ENCODE measurements at regions not wholly inside any gene's neighbourhood (a gene's known extent, or its start where the extent isn't known, plus 50 kb on each side); places are given as distances from the start of the nearest gene placed in this dataset.

GRCh38 chr12:91381309-91381804 lies 198.7 kb upstream of the DCN start:
- no peak overlapping the region for H3K27ac ChIP-seq (ENCODE audit: low read depth, low read length)

GRCh38 chr12:91380631-91381030 lies 198.0 kb upstream of the DCN start:
- H3K4me1 ChIP-seq (ENCODE audit: control insufficient read depth in 2 of 2, insufficient read depth in 2 of 2, low read length in 2 of 2): no peaks in the 10 kb centered on the region
- H3K27ac ChIP-seq (ENCODE audit: low read depth, low read length): no peak overlapping the region
- ChIA-PET POLR2A (interaction anchor here (0.6 to 5.9 kb wide), 6 partner anchors 19 to 1269 kb away, joined by 3 to 43 read pairs (median 4); partner anchors contain the start of gene BTG1), CTCF (interaction anchor here (1.2 to 3.9 kb wide), 8 partner anchors 9 to 1274 kb away, joined by 3 to 56 read pairs (median 7); no protein-coding TSS in a partner anchor)
- H3K9me3 ChIP-seq (ENCODE audit: control insufficient read depth in 2 of 3, low read length in 3 of 3): no peaks in the 10 kb centered on the region
- no peak overlapping the region for H3K27ac Mint-ChIP-seq
- H3K4me1 Mint-ChIP-seq: peaks cover 0 to 11% (median 6%) of the 10 kb centered on the region in 7 donors
- H3K4me3 Mint-ChIP-seq: peak overlapping the region in 2 of 10 donors; percentile 69 to 82
- no peaks in the 10 kb centered on the region for H3K36me3 ChIP-seq (ENCODE audit: control insufficient read depth in 2 of 3, insufficient read depth in 3 of 3, low read length in 3 of 3)
- intact Hi-C loops (cut with micrococcal nuclease): loop anchor here in 1 of 2 donors (5.0 to 10.0 kb wide), 4 partner anchors 197 to 1404 kb away; no protein-coding TSS in a partner anchor
- peaks cover 0 to 13% (median 0%) of the 10 kb centered on the region in 5 donors for H3K27me3 Mint-ChIP-seq
- ATAC-seq: no peak
- no peaks in the 10 kb centered on the region for H3K27me3 ChIP-seq (ENCODE audit: control insufficient read depth in 2 of 2, insufficient read depth in 2 of 2, low read length in 2 of 2)
- H3K9me3 Mint-ChIP-seq: no peaks in the 10 kb centered on the region
- no peak for DNase-seq
- H3K4me3 ChIP-seq (ENCODE audit: low read length): no peak overlapping the region
- H3K36me3 Mint-ChIP-seq: no peaks in the 10 kb centered on the region

More at GRCh38 chr12:91381309-91381804, 198.7 kb upstream of the DCN start:
- intact Hi-C loops (cut with micrococcal nuclease): loop anchor here in 1 of 2 donors (5.0 to 10.0 kb wide), 4 partner anchors 196 to 1403 kb away; no protein-coding TSS in a partner anchor
- Mint-ChIP-seq H3K36me3 (no peaks in the 10 kb centered on the region), H3K4me3 (peak overlapping the region; percentile 69 to 91 (median 81)), H3K4me1 (peaks cover 0 to 11% (median 6%) of the 10 kb centered on the region in 7 donors), H3K27ac (peak overlapping the region in 4 of 9 donors; percentile 21 to 85 (median 36)), H3K27me3 (peaks cover 0 to 13% (median 0%) of the 10 kb centered on the region in 5 donors), H3K9me3 (no peaks in the 10 kb centered on the region)
- Histone ChIP-seq H3K9me3 (ENCODE audit: control insufficient read depth in 2 of 3, low read length in 3 of 3) (no peaks in the 10 kb centered on the region), H3K36me3 (ENCODE audit: control insufficient read depth in 2 of 3, insufficient read depth in 3 of 3, low read length in 3 of 3) (no peaks in the 10 kb centered on the region), H3K27me3 (ENCODE audit: control insufficient read depth in 2 of 2, insufficient read depth in 2 of 2, low read length in 2 of 2) (no peaks in the 10 kb centered on the region), H3K4me1 (ENCODE audit: control insufficient read depth in 2 of 2, insufficient read depth in 2 of 2, low read length in 2 of 2) (no peaks in the 10 kb centered on the region), H3K4me3 (ENCODE audit: low read length) (peak overlapping the region; percentile 18)
- DNase-seq (peak in 4 of 9 donors; percentile 2 to 17 (median 14)), ATAC-seq (peak; percentile 43)
- POLR2A ChIA-PET: interaction anchor here (0.6 to 5.9 kb wide), 11 partner anchors 9 to 1268 kb away, joined by 3 to 43 read pairs (median 4); partner anchors contain the start of gene BTG1
- CTCF ChIA-PET: interaction anchor here (0.7 to 3.9 kb wide), 33 partner anchors 8 to 1980 kb away, joined by 3 to 56 read pairs (median 5); partner anchors contain the start of gene BTG1

- ChIA-PET POLR2A (interaction anchor here (5.9 kb wide), 1 partner anchor 765 kb away, joined by 43 read pairs; the partner anchor contains the start of gene BTG1), CTCF (interaction anchor here (0.6 to 1.9 kb wide), 4 partner anchors 750 to 1271 kb away, joined by 3 to 10 read pairs (median 4); no protein-coding TSS in a partner anchor)
- Histone ChIP-seq H3K4me1 (ENCODE audit: control insufficient read depth in 2 of 2, insufficient read depth in 2 of 2, low read length in 2 of 2) (no peaks in the 10 kb centered on the region), H3K4me3 (ENCODE audit: low read length) (no peak overlapping the region), H3K27me3 (ENCODE audit: control insufficient read depth in 2 of 2, insufficient read depth in 2 of 2, low read length in 2 of 2) (no peaks in the 10 kb centered on the region), H3K9me3 (ENCODE audit: control insufficient read depth in 2 of 3, low read length in 3 of 3) (no peaks in the 10 kb centered on the region), H3K36me3 (ENCODE audit: control insufficient read depth in 2 of 3, insufficient read depth in 3 of 3, low read length in 3 of 3) (no peaks in the 10 kb centered on the region), H3K27ac (ENCODE audit: low read depth, low read length) (no peak overlapping the region)
- H3K4me1 Mint-ChIP-seq: peaks cover 0 to 11% (median 6%) of the 10 kb centered on the region in 7 donors
- no peak overlapping the region for H3K4me3 Mint-ChIP-seq
- DNase-seq: no peak
- no peak for ATAC-seq
- no peaks in the 10 kb centered on the region for H3K36me3 Mint-ChIP-seq
- intact Hi-C loops (cut with micrococcal nuclease): no loop called here
- H3K27me3 Mint-ChIP-seq: peaks cover 0 to 16% (median 0%) of the 10 kb centered on the region in 5 donors
- H3K27ac Mint-ChIP-seq: peak overlapping the region in 1 of 9 donors; percentile 19
- no peaks in the 10 kb centered on the region for H3K9me3 Mint-ChIP-seq
These were observed 196.6 kb upstream of the DCN start for GRCh38 chr12:91379051-91379775.

GRCh38 chr12:91377436-91377835 lies 194.8 kb upstream of the DCN start:
- CTCF ChIA-PET: interaction anchor here (0.5 to 1.5 kb wide), 2 partner anchors 1192 to 1246 kb away, joined by 3 to 5 read pairs; no protein-coding TSS in a partner anchor
- Histone ChIP-seq H3K4me1 (ENCODE audit: control insufficient read depth in 2 of 2, insufficient read depth in 2 of 2, low read length in 2 of 2) (no peaks in the 10 kb centered on the region), H3K4me3 (ENCODE audit: low read length) (no peak overlapping the region), H3K27me3 (ENCODE audit: control insufficient read depth in 2 of 2, insufficient read depth in 2 of 2, low read length in 2 of 2) (no peaks in the 10 kb centered on the region), H3K36me3 (ENCODE audit: control insufficient read depth in 2 of 3, insufficient read depth in 3 of 3, low read length in 3 of 3) (no peaks in the 10 kb centered on the region), H3K27ac (ENCODE audit: low read depth, low read length) (no peak overlapping the region), H3K9me3 (ENCODE audit: control insufficient read depth in 2 of 3, low read length in 3 of 3) (no peaks in the 10 kb centered on the region)
- Mint-ChIP-seq H3K9me3 (no peaks in the 10 kb centered on the region), H3K27ac (no peak overlapping the region), H3K4me1 (peaks cover 0 to 11% (median 6%) of the 10 kb centered on the region in 7 donors), H3K4me3 (no peak overlapping the region), H3K36me3 (no peaks in the 10 kb centered on the region), H3K27me3 (peaks cover 0 to 16% (median 4%) of the 10 kb centered on the region in 5 donors)
- intact Hi-C loops (cut with micrococcal nuclease): no loop called here
- no peak for ATAC-seq
- DNase-seq: no peak
- POLR2A ChIA-PET: interaction anchor here (0.7 kb wide), 1 partner anchor 739 kb away, joined by 3 read pairs; no protein-coding TSS in a partner anchor

GRCh38 chr12:91373086-91373485 lies 190.5 kb upstream of the DCN start:
- Histone ChIP-seq H3K9me3 (ENCODE audit: control insufficient read depth in 2 of 3, low read length in 3 of 3) (no peaks in the 10 kb centered on the region), H3K27ac (ENCODE audit: low read depth, low read length) (no peak overlapping the region), H3K4me3 (ENCODE audit: low read length) (no peak overlapping the region), H3K27me3 (ENCODE audit: control insufficient read depth in 2 of 2, insufficient read depth in 2 of 2, low read length in 2 of 2) (no peaks in the 10 kb centered on the region), H3K4me1 (ENCODE audit: control insufficient read depth in 2 of 2, insufficient read depth in 2 of 2, low read length in 2 of 2) (no peaks in the 10 kb centered on the region), H3K36me3 (ENCODE audit: control insufficient read depth in 2 of 3, insufficient read depth in 3 of 3, low read length in 3 of 3) (no peaks in the 10 kb centered on the region)
- DNase-seq (no peak), ATAC-seq (no peak)
- intact Hi-C loops (cut with micrococcal nuclease): no loop called here
- Mint-ChIP-seq H3K27ac (no peak overlapping the region), H3K36me3 (no peaks in the 10 kb centered on the region), H3K9me3 (no peaks in the 10 kb centered on the region), H3K27me3 (peaks cover 0 to 14% (median 7%) of the 10 kb centered on the region in 5 donors), H3K4me3 (no peak overlapping the region), H3K4me1 (no peaks in the 10 kb centered on the region)
- CTCF ChIA-PET: interaction anchor here (2.1 kb wide), 1 partner anchor 9 kb away, joined by 10 read pairs; no protein-coding TSS in a partner anchor
- POLR2A ChIA-PET: interaction anchor here (1.0 to 1.4 kb wide), 2 partner anchors 9 to 11 kb away, joined by 4 read pairs; no protein-coding TSS in a partner anchor

GRCh38 chr12:91370086-91370868 lies 187.7 kb upstream of the DCN start:
- DNase-seq (no peak), ATAC-seq (no peak)
- Mint-ChIP-seq H3K9me3 (no peaks in the 10 kb centered on the region), H3K4me1 (no peaks in the 10 kb centered on the region), H3K36me3 (no peaks in the 10 kb centered on the region), H3K27me3 (peaks cover 0 to 18% (median 8%) of the 10 kb centered on the region in 5 donors), H3K4me3 (no peak overlapping the region), H3K27ac (no peak overlapping the region)
- Histone ChIP-seq H3K27me3 (ENCODE audit: control insufficient read depth in 2 of 2, insufficient read depth in 2 of 2, low read length in 2 of 2) (no peaks in the 10 kb centered on the region), H3K9me3 (ENCODE audit: control insufficient read depth in 2 of 3, low read length in 3 of 3) (no peaks in the 10 kb centered on the region), H3K4me3 (ENCODE audit: low read length) (no peak overlapping the region), H3K4me1 (ENCODE audit: control insufficient read depth in 2 of 2, insufficient read depth in 2 of 2, low read length in 2 of 2) (no peaks in the 10 kb centered on the region), H3K36me3 (ENCODE audit: control insufficient read depth in 2 of 3, insufficient read depth in 3 of 3, low read length in 3 of 3) (no peaks in the 10 kb centered on the region), H3K27ac (ENCODE audit: low read depth, low read length) (no peak overlapping the region)
- POLR2A ChIA-PET: no interaction called here
- intact Hi-C loops (cut with micrococcal nuclease): no loop called here
- CTCF ChIA-PET: interaction anchor here (1.0 to 1.2 kb wide), 3 partner anchors 11 to 1279 kb away, joined by 3 read pairs; no protein-coding TSS in a partner anchor
